CD14-positive monocyte (primary cell): ENCODE measurements at regions not wholly inside any gene's neighbourhood (a gene's known extent, or its start where the extent isn't known, plus 50 kb on each side); places are given as distances from the start of the nearest gene placed in this dataset.

Source experiments
- DNase-seq, 3 donors: peaks; one replicate each; pipeline ENCODE4 v3.0.0-alpha.2; 2011 to 2022
- H2AFZ ChIP-seq: 2 replicates; pipeline ENCODE4 v1.6.0; 2012; ENCODE audit warnings: mild to moderate bottlenecking, low read depth, low read length, inconsistent platforms; ENCODE audit not compliant: insufficient read depth, poor library complexity, severe bottlenecking
- H3K27ac ChIP-seq, 2 donors: 1 replicate in 1 of 2; 2 replicates in 1 of 2; pipeline ENCODE4 v1.5.1; 2012 to 2013; ENCODE audit warnings: low read length in 2 of 2, control low read depth in 1 of 2, inconsistent platforms in 1 of 2, low read depth in 1 of 2, mild to moderate bottlenecking in 1 of 2
- H3K27me3 ChIP-seq, 2 donors: one replicate each; pipeline versions ENCODE4 v1.6.0 to v1.6.1; 2011 to 2013; ENCODE audit warnings: low read length in 2 of 2; ENCODE audit not compliant: control insufficient read depth in 2 of 2, insufficient read depth in 2 of 2
- H3K36me3 ChIP-seq, 2 donors: replicated peaks in 1 of 2; 1 replicate in 1 of 2; 2 replicates in 1 of 2; pipeline versions ENCODE4 v1.5.1 to v1.6.1; 2012 to 2013; ENCODE audit warnings: low read length in 2 of 2, control low read depth in 1 of 2, inconsistent platforms in 1 of 2, mild to moderate bottlenecking in 1 of 2; ENCODE audit not compliant: insufficient read depth in 2 of 2, control insufficient read depth in 1 of 2
- H3K4me1 ChIP-seq, 2 donors: 1 replicate in 1 of 2; 2 replicates in 1 of 2; pipeline versions ENCODE4 v1.5.1 to v1.6.1; 2012 to 2013; ENCODE audit warnings: low read length in 2 of 2, control low read depth in 1 of 2, inconsistent platforms in 1 of 2, mild to moderate bottlenecking in 1 of 2, moderate library complexity in 1 of 2; ENCODE audit not compliant: insufficient read depth in 2 of 2, control insufficient read depth in 1 of 2
- H3K4me2 ChIP-seq: replicated peaks from 2 replicates; pipeline ENCODE3; 2012; ENCODE audit warnings: low read length, moderate library complexity, mild to moderate bottlenecking; ENCODE audit not compliant: poor library complexity, severe bottlenecking; ENCODE audit errors: extremely low read depth
- H3K4me3 ChIP-seq, 3 experiments: fragments of 200-600 bp in 1 of 3; sonication (generic) in 1 of 3; replicated peaks in 1 of 3; 1 replicate in 2 of 3; 2 replicates in 1 of 3; pipeline ENCODE4 v1.5.1; 2011 to 2013; ENCODE audit warnings: low read length in 3 of 3, mild to moderate bottlenecking in 3 of 3, control low read depth in 2 of 3, low read depth in 2 of 3, inconsistent platforms in 1 of 3, moderate library complexity in 1 of 3
- H3K79me2 ChIP-seq: 2 replicates; pipeline ENCODE4 v1.6.0; 2012; ENCODE audit warnings: mild to moderate bottlenecking, control low read depth, inconsistent platforms, low read length, moderate library complexity; ENCODE audit not compliant: insufficient read depth
- H3K9ac ChIP-seq: 2 replicates; pipeline ENCODE4 v1.6.0; 2017; ENCODE audit warnings: low read length, mild to moderate bottlenecking; ENCODE audit not compliant: insufficient read depth, poor library complexity, severe bottlenecking
- H3K9me3 ChIP-seq, 2 donors: replicated peaks in 1 of 2; 1 replicate in 1 of 2; 2 replicates in 1 of 2; pipeline versions ENCODE4 v1.5.1 to v1.6.1; 2012 to 2013; ENCODE audit warnings: low read length in 2 of 2, control low read depth in 1 of 2; ENCODE audit not compliant: control insufficient read depth in 1 of 2, insufficient read depth in 1 of 2
- H4K20me1 ChIP-seq: 2 replicates; pipeline ENCODE4 v1.6.0; 2012; ENCODE audit warnings: mild to moderate bottlenecking, low read length, control low read depth, moderate library complexity; ENCODE audit not compliant: insufficient read depth
- H3K27ac Mint-ChIP-seq, 7 donors: one replicate each; pipeline ENCODE4 v1.8.0; 2020; ENCODE audit warnings: mild to moderate bottlenecking in 7 of 7, mixed read lengths in 7 of 7, moderate library complexity in 6 of 7, inconsistent platforms in 2 of 7
- H3K27me3 Mint-ChIP-seq, 3 donors: one replicate each; pipeline ENCODE4 v1.8.0; 2021 to 2022; ENCODE audit warnings: low read depth in 3 of 3, mild to moderate bottlenecking in 3 of 3, mixed read lengths in 3 of 3, moderate library complexity in 3 of 3, inconsistent platforms in 1 of 3
- H3K36me3 Mint-ChIP-seq, 2 donors: one replicate each; pipeline ENCODE4 v1.8.0; 2020; ENCODE audit warnings: mixed read lengths in 2 of 2, inconsistent platforms in 1 of 2, mild to moderate bottlenecking in 1 of 2
- H3K4me1 Mint-ChIP-seq: one replicate; pipeline ENCODE4 v1.8.0; 2020; ENCODE audit warnings: mild to moderate bottlenecking, mixed read lengths
- H3K4me3 Mint-ChIP-seq, 2 donors: one replicate each; pipeline ENCODE4 v1.8.0; 2020; ENCODE audit warnings: mild to moderate bottlenecking in 2 of 2, mixed read lengths in 2 of 2, moderate library complexity in 1 of 2
- H3K9me3 Mint-ChIP-seq, 7 donors: one replicate each; pipeline ENCODE4 v1.8.0; 2020 to 2022; ENCODE audit warnings: mixed read lengths in 7 of 7, mild to moderate bottlenecking in 6 of 7, moderate library complexity in 6 of 7, inconsistent platforms in 2 of 7
- WGBS: methylation state at CpG from one replicate; pipeline ENCODE4 v1.1.5; 2013; ENCODE audit warnings: missing lambda C conversion rate; ENCODE audit not compliant: insufficient coverage; 5-methylcytosine and 5-hydroxymethylcytosine counted together
- intact Hi-C, 2 donors: fragments of 100-400 bp; cut with micrococcal nuclease; formaldehyde crosslinking; loops; one replicate each; pipeline versions ENCODE4 v1.15.0 to v1.15.1; 2023
- TF ChIP-seq, protein P1 (sequence below): fragments of 200-600 bp; IDR thresholded peaks from one replicate; pipeline ENCODE4 v1.8.0; 2022; ENCODE audit warnings: antibody characterized with exemption, mild to moderate bottlenecking

DNA sequence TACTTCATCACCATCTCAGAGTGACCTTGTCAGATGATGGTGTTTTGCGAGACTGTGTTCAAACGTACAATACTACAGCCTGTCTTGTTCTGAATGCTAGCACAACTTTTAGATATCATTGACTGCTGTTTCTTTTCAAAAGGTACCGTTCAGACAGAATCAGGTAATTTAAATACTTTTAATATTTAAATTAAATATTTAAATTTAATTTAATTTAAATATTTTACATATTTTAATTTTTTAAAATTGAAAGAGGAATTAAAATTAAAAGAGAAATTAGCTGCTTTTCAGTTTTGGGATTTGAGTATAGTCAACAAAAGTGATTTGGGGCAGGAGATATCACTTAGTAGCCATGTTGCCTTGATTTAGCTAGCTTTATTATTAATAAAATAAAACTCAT lies 642.1 kb upstream of the CCDC179 start:
- H2AFZ ChIP-seq, result no peak overlapping the region
- H3K4me2 ChIP-seq, result no peak overlapping the region
- no peaks in the 10 kb centered on the region for H3K79me2 ChIP-seq
- no peaks in the 10 kb centered on the region for H3K36me3 ChIP-seq
- H3K9me3 ChIP-seq, result no peaks in the 10 kb centered on the region
- intact Hi-C loops, result no loop called here
- DNase-seq, result no peak
- H3K4me3 Mint-ChIP-seq, result no peak overlapping the region
- H3K4me3 ChIP-seq, result no peak overlapping the region
- WGBS, result no CpG with 5 or more reads among the region's 3 CpGs
- H3K9ac ChIP-seq, result no peak overlapping the region
- H4K20me1 ChIP-seq, result no peaks in the 10 kb centered on the region
- H3K27ac Mint-ChIP-seq, result no peak overlapping the region
- no peaks in the 10 kb centered on the region for H3K36me3 Mint-ChIP-seq
- peaks cover 0 to 3% (median 0%) of the 10 kb centered on the region in 7 donors for H3K9me3 Mint-ChIP-seq
- H3K27me3 Mint-ChIP-seq, result peaks cover 0 to 2% (median 0%) of the 10 kb centered on the region in 3 donors
- no peaks in the 10 kb centered on the region for H3K4me1 ChIP-seq
- H3K4me1 Mint-ChIP-seq, result no peaks in the 10 kb centered on the region
- TF ChIP-seq, protein P1, sequence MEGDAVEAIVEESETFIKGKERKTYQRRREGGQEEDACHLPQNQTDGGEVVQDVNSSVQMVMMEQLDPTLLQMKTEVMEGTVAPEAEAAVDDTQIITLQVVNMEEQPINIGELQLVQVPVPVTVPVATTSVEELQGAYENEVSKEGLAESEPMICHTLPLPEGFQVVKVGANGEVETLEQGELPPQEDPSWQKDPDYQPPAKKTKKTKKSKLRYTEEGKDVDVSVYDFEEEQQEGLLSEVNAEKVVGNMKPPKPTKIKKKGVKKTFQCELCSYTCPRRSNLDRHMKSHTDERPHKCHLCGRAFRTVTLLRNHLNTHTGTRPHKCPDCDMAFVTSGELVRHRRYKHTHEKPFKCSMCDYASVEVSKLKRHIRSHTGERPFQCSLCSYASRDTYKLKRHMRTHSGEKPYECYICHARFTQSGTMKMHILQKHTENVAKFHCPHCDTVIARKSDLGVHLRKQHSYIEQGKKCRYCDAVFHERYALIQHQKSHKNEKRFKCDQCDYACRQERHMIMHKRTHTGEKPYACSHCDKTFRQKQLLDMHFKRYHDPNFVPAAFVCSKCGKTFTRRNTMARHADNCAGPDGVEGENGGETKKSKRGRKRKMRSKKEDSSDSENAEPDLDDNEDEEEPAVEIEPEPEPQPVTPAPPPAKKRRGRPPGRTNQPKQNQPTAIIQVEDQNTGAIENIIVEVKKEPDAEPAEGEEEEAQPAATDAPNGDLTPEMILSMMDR, result no peak
- H3K27me3 ChIP-seq, result no peaks in the 10 kb centered on the region
- no peak overlapping the region for H3K27ac ChIP-seq

DNA sequence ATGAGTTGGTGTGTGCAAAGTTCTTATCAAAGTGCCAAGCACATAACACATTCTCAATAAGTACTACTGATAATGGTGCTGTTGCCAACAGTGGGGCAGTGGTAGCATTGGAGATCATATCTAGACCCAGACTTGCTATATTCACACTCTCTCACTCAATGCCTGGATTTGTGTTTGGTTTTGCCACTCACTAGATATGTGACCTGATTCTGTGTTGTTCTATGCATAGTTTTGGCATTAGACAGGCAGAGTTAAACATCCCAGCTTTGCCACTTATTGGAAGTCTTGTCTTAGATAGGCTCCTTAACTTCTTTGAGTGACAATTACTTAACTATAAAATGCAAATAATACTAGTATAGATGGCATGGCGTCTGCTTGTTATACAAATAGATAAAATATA lies 642.6 kb upstream of the CCDC179 start:
- Mint-ChIP-seq H3K9me3 (peaks cover 0 to 3% (median 0%) of the 10 kb centered on the region in 7 donors), H3K4me3 (no peak overlapping the region), H3K4me1 (no peaks in the 10 kb centered on the region), H3K36me3 (no peaks in the 10 kb centered on the region), H3K27ac (no peak overlapping the region), H3K27me3 (peaks cover 0 to 3% (median 0%) of the 10 kb centered on the region in 3 donors)
- Histone ChIP-seq H3K27me3 (no peaks in the 10 kb centered on the region), H3K27ac (no peak overlapping the region), H3K9ac (no peak overlapping the region), H3K9me3 (no peaks in the 10 kb centered on the region), H3K4me2 (no peak overlapping the region), H3K36me3 (no peaks in the 10 kb centered on the region), H2AFZ (no peak overlapping the region), H3K79me2 (no peaks in the 10 kb centered on the region), H3K4me3 (no peak overlapping the region), H4K20me1 (no peaks in the 10 kb centered on the region), H3K4me1 (no peaks in the 10 kb centered on the region)
- DNase-seq, result no peak
- intact Hi-C loops, result no loop called here
- TF ChIP-seq, protein P1, result no peak
- WGBS, result no CpG with 5 or more reads among the region's 1 CpG
